Left lung (tissue), 4 donors: ENCODE measurements at regions not wholly inside any gene's neighbourhood (a gene's known extent, or its start where the extent isn't known, plus 50 kb on each side); places are given as distances from the start of the nearest gene placed in this dataset.

Experiments
- ATAC-seq: fragments of 200-7000 bp; cut with Tn5 transposase; one replicate; pipeline ENCODE4 v1.9.1; 2020; ENCODE audit warnings: moderate library complexity
- DNase-seq, 4 donors: peaks; one replicate each; pipeline ENCODE4 v3.0.0-alpha.2; 2013 to 2020
- H3K27ac ChIP-seq, 2 donors: fragments of 200-600 bp; sonication (generic) in 1 of 2; one replicate each; pipeline versions ENCODE4 v1.5.0 to v1.8.0; 2020 to 2021
- H3K27me3 ChIP-seq, 2 donors: fragments of 200-600 bp; sonication (generic) in 1 of 2; one replicate each; pipeline versions ENCODE4 v1.5.0 to v1.8.0; 2020 to 2021
- H3K36me3 ChIP-seq, 2 donors: fragments of 200-600 bp; sonication (generic) in 1 of 2; one replicate each; pipeline versions ENCODE4 v1.5.0 to v1.8.0; 2020 to 2021
- H3K4me1 ChIP-seq, 2 donors: fragments of 200-600 bp; one replicate each; pipeline ENCODE4 v1.8.0; 2021
- H3K4me3 ChIP-seq, 2 donors: fragments of 200-600 bp; sonication (generic) in 1 of 2; one replicate each; pipeline versions ENCODE4 v1.5.0 to v1.8.0; 2020 to 2021; ENCODE audit warnings: mild to moderate bottlenecking in 1 of 2
- H3K9me3 ChIP-seq, 2 donors: fragments of 200-600 bp; sonication (generic) in 1 of 2; one replicate each; pipeline versions ENCODE4 v1.5.0 to v1.8.0; 2020 to 2021
- intact Hi-C, 2 donors: fragments of 100-400 bp; cut with DNase I; formaldehyde crosslinking; loops; one replicate each; pipeline versions ENCODE4 v1.11.2 to v1.14.2; 2022
- TF ChIP-seq, protein P1 (sequence below), 2 donors: fragments of 200-600 bp; sonication (generic) in 1 of 2; IDR thresholded peaks; one replicate each; pipeline versions ENCODE4 v1.5.0 to v1.8.0; 2021; ENCODE audit warnings: antibody characterized with exemption in 2 of 2
- donor health status: DM: no; HTN: yes; CAD: no.
- donor health status: DM: no; HTN: no; CAD: no.

DNA sequence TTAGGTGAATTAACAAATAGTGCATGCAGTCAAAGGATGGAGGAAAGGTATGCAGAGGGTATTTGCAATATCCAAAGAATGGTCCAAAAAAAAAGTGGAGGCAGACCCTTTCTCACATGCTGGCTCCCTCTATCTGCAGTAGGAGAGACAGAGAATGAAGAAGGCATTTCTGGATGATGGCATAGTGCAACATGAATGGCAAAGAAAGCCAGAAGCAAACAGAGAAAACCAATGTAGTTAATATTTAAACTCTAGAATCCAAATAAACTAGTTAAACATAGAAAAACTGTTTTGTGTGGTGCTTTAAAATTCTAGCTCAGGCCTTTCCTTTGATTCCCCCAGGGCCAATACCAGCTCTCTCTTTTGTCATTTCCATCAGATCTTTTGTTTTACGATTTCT lies 403.1 kb upstream of the WWC1 start:
- no peak overlapping the region for H3K4me3 ChIP-seq
- ATAC-seq (no peak), DNase-seq (no peak)
- H3K9me3 ChIP-seq, result no peaks in the 10 kb centered on the region
- H3K27me3 ChIP-seq, result no peaks in the 10 kb centered on the region
- TF ChIP-seq, protein P1, sequence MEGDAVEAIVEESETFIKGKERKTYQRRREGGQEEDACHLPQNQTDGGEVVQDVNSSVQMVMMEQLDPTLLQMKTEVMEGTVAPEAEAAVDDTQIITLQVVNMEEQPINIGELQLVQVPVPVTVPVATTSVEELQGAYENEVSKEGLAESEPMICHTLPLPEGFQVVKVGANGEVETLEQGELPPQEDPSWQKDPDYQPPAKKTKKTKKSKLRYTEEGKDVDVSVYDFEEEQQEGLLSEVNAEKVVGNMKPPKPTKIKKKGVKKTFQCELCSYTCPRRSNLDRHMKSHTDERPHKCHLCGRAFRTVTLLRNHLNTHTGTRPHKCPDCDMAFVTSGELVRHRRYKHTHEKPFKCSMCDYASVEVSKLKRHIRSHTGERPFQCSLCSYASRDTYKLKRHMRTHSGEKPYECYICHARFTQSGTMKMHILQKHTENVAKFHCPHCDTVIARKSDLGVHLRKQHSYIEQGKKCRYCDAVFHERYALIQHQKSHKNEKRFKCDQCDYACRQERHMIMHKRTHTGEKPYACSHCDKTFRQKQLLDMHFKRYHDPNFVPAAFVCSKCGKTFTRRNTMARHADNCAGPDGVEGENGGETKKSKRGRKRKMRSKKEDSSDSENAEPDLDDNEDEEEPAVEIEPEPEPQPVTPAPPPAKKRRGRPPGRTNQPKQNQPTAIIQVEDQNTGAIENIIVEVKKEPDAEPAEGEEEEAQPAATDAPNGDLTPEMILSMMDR (IDR thresholded peaks at IDR 0.05), result no peak
- no peak overlapping the region for H3K27ac ChIP-seq
- H3K4me1 ChIP-seq, result no peaks in the 10 kb centered on the region
- intact Hi-C loops, result no loop called here
- H3K36me3 ChIP-seq, result no peaks in the 10 kb centered on the region

DNA sequence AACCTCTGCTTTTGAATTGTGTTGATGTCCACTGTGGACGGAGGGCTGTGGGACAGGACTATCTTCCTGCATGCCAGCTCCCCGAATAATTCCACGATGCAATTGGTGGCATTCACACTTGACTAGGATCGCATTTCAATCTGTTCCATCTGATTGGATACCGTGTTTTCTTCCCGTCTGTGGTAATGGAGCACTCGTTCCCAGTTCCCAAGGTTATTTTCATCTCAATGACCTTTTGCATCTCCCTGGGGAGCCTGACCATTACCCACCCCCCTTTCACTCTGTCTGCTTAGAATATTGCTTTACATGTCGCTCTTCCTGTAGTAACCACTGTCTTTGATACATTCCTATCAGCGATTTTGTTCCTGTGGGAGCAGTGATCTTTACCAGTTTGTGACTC lies 402.2 kb upstream of the WWC1 start:
- Histone ChIP-seq H3K27me3 (no peaks in the 10 kb centered on the region), H3K36me3 (no peaks in the 10 kb centered on the region), H3K9me3 (no peaks in the 10 kb centered on the region), H3K4me1 (no peaks in the 10 kb centered on the region), H3K4me3 (no peak overlapping the region), H3K27ac (no peak overlapping the region)
- ATAC-seq (no peak), DNase-seq (no peak)
- TF ChIP-seq, protein P1 (IDR thresholded peaks at IDR 0.05), result no peak
- intact Hi-C loops, result no loop called here

DNA sequence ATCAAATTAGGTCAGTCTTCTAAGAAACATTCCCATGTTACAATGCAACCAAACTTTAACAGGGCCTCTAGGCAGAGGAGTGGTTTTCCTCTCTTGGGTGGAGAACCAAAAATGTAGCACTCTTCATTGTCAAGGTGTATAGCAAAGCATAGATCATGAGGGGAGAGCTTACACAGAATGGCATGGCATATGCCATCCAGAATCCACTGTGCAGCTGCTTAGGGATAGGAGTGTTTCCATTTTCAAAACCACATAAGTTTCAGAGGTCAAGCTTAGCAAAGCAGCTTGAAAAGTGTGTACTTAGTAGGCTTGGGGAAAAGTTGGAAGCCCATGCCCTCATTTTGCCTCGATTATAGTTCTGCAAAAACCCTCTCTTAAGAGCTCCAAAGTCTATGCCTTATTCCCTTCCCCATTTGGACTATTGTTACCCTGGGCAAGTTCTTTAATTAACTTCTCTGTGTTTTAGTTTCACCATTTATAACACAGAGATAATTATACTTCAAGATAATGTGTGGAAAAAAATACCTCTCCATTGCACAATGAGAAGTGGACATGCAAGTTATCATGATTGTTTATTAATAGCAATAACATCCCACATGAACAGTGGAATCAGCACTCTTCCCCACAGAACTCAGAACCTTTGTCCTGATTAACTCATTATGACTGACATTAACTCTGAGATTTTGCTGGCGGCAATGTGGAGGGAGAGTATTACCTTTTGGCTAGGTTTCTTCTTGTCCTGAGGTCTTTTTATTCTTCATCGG lies 398.9 kb upstream of the WWC1 start:
- Histone ChIP-seq H3K9me3 (no peaks in the 10 kb centered on the region), H3K36me3 (no peaks in the 10 kb centered on the region), H3K27ac (no peak overlapping the region), H3K4me3 (no peak overlapping the region), H3K27me3 (no peaks in the 10 kb centered on the region), H3K4me1 (no peaks in the 10 kb centered on the region)
- intact Hi-C loops, result no loop called here
- DNase-seq (no peak), ATAC-seq (no peak)
- TF ChIP-seq, protein P1 (IDR thresholded peaks at IDR 0.05), result no peak

DNA sequence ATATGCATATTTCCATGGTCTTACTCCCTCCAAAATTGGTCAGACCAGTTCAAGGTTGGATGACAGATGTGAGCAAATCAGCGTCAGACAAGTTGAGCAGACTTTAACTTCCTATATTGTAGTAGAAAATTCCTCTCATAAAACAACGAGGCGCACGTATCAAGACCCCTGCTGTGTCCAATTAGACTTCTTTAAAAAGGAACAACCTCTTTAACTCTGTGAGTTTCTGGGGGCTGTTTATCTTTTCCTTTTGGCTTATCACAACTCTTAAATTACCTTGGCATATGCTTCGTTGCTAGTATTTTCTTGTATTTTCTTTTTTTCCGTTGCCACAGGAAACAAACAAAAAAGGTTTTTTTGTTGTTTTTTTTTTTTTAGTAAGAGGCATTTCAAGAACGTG lies 398.2 kb upstream of the WWC1 start:
- DNase-seq (no peak), ATAC-seq (no peak)

More for the DNA sequence above, 398.2 kb upstream of the WWC1 start:
- Histone ChIP-seq H3K4me3 (no peak overlapping the region), H3K4me1 (no peaks in the 10 kb centered on the region), H3K36me3 (no peaks in the 10 kb centered on the region), H3K27ac (no peak overlapping the region), H3K9me3 (no peaks in the 10 kb centered on the region), H3K27me3 (peaks cover 0 to 5% of the 10 kb centered on the region in 2 donors)
- TF ChIP-seq, protein P1 (IDR thresholded peaks at IDR 0.05), result no peak
- intact Hi-C loops, result no loop called here
